Tongue (tissue), 1 donor: ENCODE measurements at regions not wholly inside any gene's neighbourhood (a gene's known extent, or its start where the extent isn't known, plus 50 kb on each side); places are given as distances from the start of the nearest gene placed in this dataset.
"Not testable (repeated sequence)": the region's sequence is repeated elsewhere in the genome, so short reads cannot be mapped to it uniquely, and the experiment has no call there.

ENCODE experiments used
- DNase-seq: peaks from one replicate; pipeline ENCODE4 v3.0.0-alpha.2; 2015

GRCh38 chr12:131229426-131230339 is 276.0 kb downstream of the ADGRD1 start:
- DNase-seq: no peak

GRCh38 chr12:131230340-131231031 is 276.8 kb downstream of the ADGRD1 start:
- no peak for DNase-seq

GRCh38 chr12:131231032-131231980 is 277.6 kb downstream of the ADGRD1 start:
- DNase-seq: no peak

- DNase-seq: no peak
These were observed 278.3 kb downstream of the ADGRD1 start for GRCh38 chr12:131232036-131232435.

- DNase-seq: not testable (repeated sequence)
These were observed 279.2 kb downstream of the ADGRD1 start for GRCh38 chr12:131232872-131233271.

- DNase-seq: peak; percentile 51
These were observed 280.4 kb downstream of the ADGRD1 start for GRCh38 chr12:131233850-131234789.

- DNase-seq: not testable (repeated sequence)
These were observed 281.1 kb downstream of the ADGRD1 start for GRCh38 chr12:131234841-131235271.

- DNase-seq: no peak
These were observed 282.2 kb downstream of the ADGRD1 start for GRCh38 chr12:131235871-131236271.

GRCh38 chr12:131239384-131240094 is 285.8 kb downstream of the ADGRD1 start:
- no peak for DNase-seq

GRCh38 chr12:131241517-131241916 is 287.8 kb downstream of the ADGRD1 start:
- DNase-seq: no peak

- DNase-seq: no peak
These were observed 289.2 kb downstream of the ADGRD1 start for GRCh38 chr12:131242741-131243496.

GRCh38 chr12:131244157-131244688 is 290.5 kb downstream of the ADGRD1 start:
- not testable (repeated sequence) for DNase-seq

GRCh38 chr12:131245161-131245560 is 291.5 kb downstream of the ADGRD1 start:
- not testable (repeated sequence) for DNase-seq

- DNase-seq: no peak
These were observed 292.1 kb downstream of the ADGRD1 start for GRCh38 chr12:131245564-131246355.

GRCh38 chr12:131247026-131247725 is 293.5 kb downstream of the ADGRD1 start:
- not testable (repeated sequence) for DNase-seq

- DNase-seq: not testable (repeated sequence)
These were observed 294.2 kb downstream of the ADGRD1 start for GRCh38 chr12:131247875-131248274.

- no peak for DNase-seq
These were observed 295.7 kb downstream of the ADGRD1 start for GRCh38 chr12:131249246-131250027.
